Stomach (tissue), 8 donors: ENCODE measurements at regions not wholly inside any gene's neighbourhood (a gene's known extent, or its start where the extent isn't known, plus 50 kb on each side); places are given as distances from the start of the nearest gene placed in this dataset.
"Not testable (repeated sequence)": the region's sequence is repeated elsewhere in the genome, so short reads cannot be mapped to it uniquely, and the experiment has no call there.

Experiments used
- DNase-seq, 2 donors: peaks; one replicate each; pipeline versions ENCODE4 v3.0.0 to v3.0.0-alpha.2; 2013 to 2019
- H3K27ac ChIP-seq, 5 donors: fragments of 200-600 bp in 4 of 5; sonication (generic) in 4 of 5; one replicate each; pipeline ENCODE4 v1.5.1; 2013 to 2019; ENCODE audit warnings: mild to moderate bottlenecking in 1 of 5, moderate library complexity in 1 of 5
- H3K27me3 ChIP-seq, 3 donors: fragments of 200-600 bp; sonication (generic); one replicate each; pipeline ENCODE4 v1.5.1; 2017 to 2019; ENCODE audit warnings: mixed run types in 1 of 3
- H3K36me3 ChIP-seq, 4 donors: fragments of 200-600 bp; sonication (generic); 1 replicate in 3 of 4; 2 replicates in 1 of 4; pipeline ENCODE4 v1.5.1; 2016 to 2019
- H3K4me1 ChIP-seq, 4 donors: fragments of 200-600 bp; sonication (generic); one replicate each; pipeline ENCODE4 v1.5.1; 2016 to 2019
- H3K4me3 ChIP-seq, 4 donors: fragments of 200-600 bp; sonication (generic) in 3 of 4; one replicate each; pipeline ENCODE4 v1.5.1; 2016 to 2019; ENCODE audit warnings: mild to moderate bottlenecking in 1 of 4
- H3K9me3 ChIP-seq, 4 donors: fragments of 200-600 bp; sonication (generic); one replicate each; pipeline ENCODE4 v1.5.1; 2016 to 2019
- EP300 ChIP-seq: sonication (generic); formaldehyde crosslinking; IDR thresholded peaks from one replicate; pipeline ENCODE4 v1.6.1; 2017; ENCODE audit warnings: antibody characterized with exemption
- POLR2A ChIP-seq, 4 donors: fragments of 450-650 bp; IDR thresholded peaks; one replicate each; pipeline ENCODE4 v1.6.1; 2016; ENCODE audit warnings: antibody characterized with exemption in 4 of 4, control low read depth in 2 of 4, mild to moderate bottlenecking in 1 of 4, moderate library complexity in 1 of 4
- POLR2AphosphoS5 ChIP-seq, 3 donors: sonication (generic); formaldehyde crosslinking; IDR thresholded peaks; one replicate each; pipeline ENCODE4 v1.6.1; 2016; ENCODE audit warnings: antibody characterized with exemption in 3 of 3
- WGBS, 5 donors: extraction: QIAGEN DNeasy Blood & Tissue Kit in 3 of 5; methylation state at CpG; one replicate each; pipeline versions ENCODE4 v1.1.5 to v1.1.7; 2013 to 2018; 5-methylcytosine and 5-hydroxymethylcytosine counted together
- intact Hi-C: fragments of 100-400 bp; cut with DNase I; formaldehyde crosslinking; loops from one replicate; pipeline ENCODE4 v1.15.1; 2023; ENCODE audit warnings: low total_unique reads
- TF ChIP-seq, protein P1 (sequence below), 7 experiments: fragments of 450-650 bp in 4 of 7; fragments of 200-600 bp in 3 of 7; sonication (generic) in 3 of 7; IDR thresholded peaks; one replicate each; pipeline ENCODE4 v1.5.1; 2016 to 2019; ENCODE audit warnings: antibody characterized with exemption in 7 of 7, control low read depth in 2 of 7, mild to moderate bottlenecking in 1 of 7
- donor health status: healthy with polysubstance abuse.
- donor health status: Bipolar disorder and iron deficiency.
- donor health status: healthy.

GRCh38 chr20:40883097-40883496 is 145.5 kb upstream of the TOP1 start:
- Histone ChIP-seq H3K9me3 (peaks cover 0 to 12% (median 9%) of the 10 kb centered on the region in 4 donors), H3K27ac (no peak overlapping the region), H3K36me3 (no peaks in the 10 kb centered on the region), H3K27me3 (peaks cover 0 to 10% (median 0%) of the 10 kb centered on the region in 3 donors), H3K4me3 (no peak overlapping the region), H3K4me1 (no peaks in the 10 kb centered on the region)
- no peak for TF ChIP-seq EP300
- TF ChIP-seq POLR2AphosphoS5 (IDR thresholded peaks at IDR 0.05), result no peak
- TF ChIP-seq POLR2A (IDR thresholded peaks at IDR 0.05), result no peak
- TF ChIP-seq, protein P1, sequence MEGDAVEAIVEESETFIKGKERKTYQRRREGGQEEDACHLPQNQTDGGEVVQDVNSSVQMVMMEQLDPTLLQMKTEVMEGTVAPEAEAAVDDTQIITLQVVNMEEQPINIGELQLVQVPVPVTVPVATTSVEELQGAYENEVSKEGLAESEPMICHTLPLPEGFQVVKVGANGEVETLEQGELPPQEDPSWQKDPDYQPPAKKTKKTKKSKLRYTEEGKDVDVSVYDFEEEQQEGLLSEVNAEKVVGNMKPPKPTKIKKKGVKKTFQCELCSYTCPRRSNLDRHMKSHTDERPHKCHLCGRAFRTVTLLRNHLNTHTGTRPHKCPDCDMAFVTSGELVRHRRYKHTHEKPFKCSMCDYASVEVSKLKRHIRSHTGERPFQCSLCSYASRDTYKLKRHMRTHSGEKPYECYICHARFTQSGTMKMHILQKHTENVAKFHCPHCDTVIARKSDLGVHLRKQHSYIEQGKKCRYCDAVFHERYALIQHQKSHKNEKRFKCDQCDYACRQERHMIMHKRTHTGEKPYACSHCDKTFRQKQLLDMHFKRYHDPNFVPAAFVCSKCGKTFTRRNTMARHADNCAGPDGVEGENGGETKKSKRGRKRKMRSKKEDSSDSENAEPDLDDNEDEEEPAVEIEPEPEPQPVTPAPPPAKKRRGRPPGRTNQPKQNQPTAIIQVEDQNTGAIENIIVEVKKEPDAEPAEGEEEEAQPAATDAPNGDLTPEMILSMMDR (IDR thresholded peaks at IDR 0.05), result no peak
- 50 to 93% (median 67%) methylated on average over 2 of the region's 2 CpGs for WGBS, 5 donors
- DNase-seq, result no peak
- intact Hi-C loops, result no loop called here

DNA sequence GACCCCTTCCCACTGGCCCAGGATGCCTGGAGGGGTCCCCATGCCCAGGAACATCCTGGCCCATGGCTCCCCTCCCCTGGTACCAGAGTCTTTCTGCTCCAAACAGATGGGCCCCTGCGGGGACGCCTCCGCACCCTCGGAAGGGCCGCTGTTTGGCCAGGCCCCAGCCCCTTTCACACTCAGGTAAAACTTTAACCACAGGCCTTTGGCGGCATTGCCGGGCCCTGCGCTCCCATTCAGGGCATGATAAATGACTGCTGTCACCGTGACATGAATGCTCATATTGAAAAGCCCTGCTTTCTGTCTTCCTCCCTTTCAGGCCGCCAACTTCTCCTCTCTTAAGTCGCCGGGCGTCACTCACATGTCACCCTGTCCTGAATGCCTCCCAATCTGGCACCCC is 141.5 kb upstream of the TOP1 start:
- TF ChIP-seq EP300 (no peak), POLR2A (IDR thresholded peaks at IDR 0.05) (no peak), POLR2AphosphoS5 (IDR thresholded peaks at IDR 0.05) (no peak)
- TF ChIP-seq, protein P1 (IDR thresholded peaks at IDR 0.05), result no peak
- Histone ChIP-seq H3K4me3 (no peak overlapping the region), H3K4me1 (no peaks in the 10 kb centered on the region), H3K9me3 (no peaks in the 10 kb centered on the region), H3K27me3 (peaks cover 0 to 10% (median 0%) of the 10 kb centered on the region in 3 donors), H3K36me3 (no peaks in the 10 kb centered on the region), H3K27ac (no peak overlapping the region)
- intact Hi-C loops, result no loop called here
- DNase-seq, result peak in 1 of 2 donors; percentile 57
- WGBS, 5 donors, result 30 to 43% (median 31%) methylated on average over 13 of the region's 13 CpGs

DNA sequence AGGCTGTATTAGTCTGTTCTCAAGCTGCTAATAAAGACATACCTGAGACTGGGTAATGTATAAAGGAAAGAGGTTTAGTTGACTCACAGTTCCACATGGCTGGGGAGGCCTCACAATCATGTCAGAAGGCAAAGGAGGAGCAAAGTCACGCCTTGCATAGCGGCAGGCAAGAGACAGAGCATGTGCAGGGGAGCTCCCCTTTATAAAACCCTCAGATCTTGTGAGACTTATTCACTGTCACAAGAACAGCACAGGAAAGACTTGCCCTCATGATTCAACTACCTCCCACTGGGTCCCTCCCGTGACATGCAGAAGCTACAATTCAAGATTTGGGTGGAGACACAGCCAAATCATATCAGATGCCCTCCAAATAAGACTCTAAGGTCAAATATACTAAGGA is 139.4 kb upstream of the TOP1 start:
- intact Hi-C loops, H3K36me3 ChIP-seq, H3K4me3 ChIP-seq, DNase-seq, H3K4me1 ChIP-seq, H3K27ac ChIP-seq, H3K27me3 ChIP-seq, H3K9me3 ChIP-seq: not testable (repeated sequence)
- WGBS, 5 donors, result 93 to 99% (median 96%) methylated on average over 3 of the region's 3 CpGs

- Histone ChIP-seq H3K27ac (no peak overlapping the region), H3K9me3 (no peaks in the 10 kb centered on the region), H3K27me3 (peaks cover 0 to 10% (median 0%) of the 10 kb centered on the region in 3 donors), H3K4me1 (no peaks in the 10 kb centered on the region), H3K36me3 (no peaks in the 10 kb centered on the region), H3K4me3 (no peak overlapping the region)
- no peak for DNase-seq
- intact Hi-C loops, result no loop called here
- TF ChIP-seq POLR2AphosphoS5 (IDR thresholded peaks at IDR 0.05) (no peak), EP300 (no peak), POLR2A (IDR thresholded peaks at IDR 0.05) (no peak)
- TF ChIP-seq, protein P1 (IDR thresholded peaks at IDR 0.05), result no peak
- 97 to 100% (median 99%) methylated on average over 2 of the region's 2 CpGs for WGBS, 5 donors
Observed at GRCh38 chr20:40890181-40890580, 138.4 kb upstream of the TOP1 start.

- DNase-seq, result no peak
- Histone ChIP-seq H3K9me3 (no peaks in the 10 kb centered on the region), H3K4me1 (no peaks in the 10 kb centered on the region), H3K27me3 (peaks cover 0 to 10% (median 0%) of the 10 kb centered on the region in 3 donors), H3K36me3 (no peaks in the 10 kb centered on the region), H3K27ac (no peak overlapping the region), H3K4me3 (no peak overlapping the region)
- TF ChIP-seq, protein P1 (IDR thresholded peaks at IDR 0.05), result no peak
- TF ChIP-seq EP300 (no peak), POLR2AphosphoS5 (IDR thresholded peaks at IDR 0.05) (no peak)
- intact Hi-C loops, result no loop called here
Observed at GRCh38 chr20:40890635-40891034, 138.0 kb upstream of the TOP1 start.
